PFSK-1 (cell line): ENCODE measurements at regions not wholly inside any gene's neighbourhood (a gene's known extent, or its start where the extent isn't known, plus 50 kb on each side); places are given as distances from the start of the nearest gene placed in this dataset.

Experiments
- POLR2AphosphoS5 ChIP-seq: IDR thresholded peaks from 2 replicates; pipeline ENCODE4 v1.6.1; 2012; ENCODE audit warnings: low read depth, mild to moderate bottlenecking, control low read depth, low read length, moderate library complexity
- TF ChIP-seq, protein P1 (sequence below), 2 experiments: IDR thresholded peaks; 2 replicates each; pipeline versions ENCODE4 v1.6.1 to v1.8.0; 2011 to 2012; ENCODE audit warnings: low read depth in 2 of 2, low read length in 2 of 2, control low read depth in 1 of 2, inconsistent platforms in 1 of 2, mild to moderate bottlenecking in 1 of 2, moderate library complexity in 1 of 2; ENCODE audit not compliant: insufficient read depth in 1 of 2

DNA sequence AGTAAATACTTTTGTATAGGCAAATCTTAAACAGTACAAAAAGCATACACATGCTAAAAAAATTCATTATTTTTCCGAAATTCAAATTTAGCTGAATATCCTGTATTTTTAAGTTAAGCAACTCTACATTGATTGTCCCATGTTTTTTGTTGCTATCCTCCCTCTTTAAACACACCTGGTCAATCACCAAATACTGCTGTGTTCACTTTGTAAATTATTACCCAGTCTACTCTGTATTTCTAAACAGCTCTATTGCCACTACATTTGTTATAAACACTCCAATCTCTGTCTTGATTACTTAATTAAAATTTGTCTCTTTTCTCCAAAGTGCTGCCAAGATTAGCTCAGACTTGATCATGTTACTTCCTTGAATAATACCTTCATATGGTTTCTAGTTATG lies 466.5 kb upstream of the GJE1 start:
- no peak for TF ChIP-seq POLR2AphosphoS5
- TF ChIP-seq, protein P1, sequence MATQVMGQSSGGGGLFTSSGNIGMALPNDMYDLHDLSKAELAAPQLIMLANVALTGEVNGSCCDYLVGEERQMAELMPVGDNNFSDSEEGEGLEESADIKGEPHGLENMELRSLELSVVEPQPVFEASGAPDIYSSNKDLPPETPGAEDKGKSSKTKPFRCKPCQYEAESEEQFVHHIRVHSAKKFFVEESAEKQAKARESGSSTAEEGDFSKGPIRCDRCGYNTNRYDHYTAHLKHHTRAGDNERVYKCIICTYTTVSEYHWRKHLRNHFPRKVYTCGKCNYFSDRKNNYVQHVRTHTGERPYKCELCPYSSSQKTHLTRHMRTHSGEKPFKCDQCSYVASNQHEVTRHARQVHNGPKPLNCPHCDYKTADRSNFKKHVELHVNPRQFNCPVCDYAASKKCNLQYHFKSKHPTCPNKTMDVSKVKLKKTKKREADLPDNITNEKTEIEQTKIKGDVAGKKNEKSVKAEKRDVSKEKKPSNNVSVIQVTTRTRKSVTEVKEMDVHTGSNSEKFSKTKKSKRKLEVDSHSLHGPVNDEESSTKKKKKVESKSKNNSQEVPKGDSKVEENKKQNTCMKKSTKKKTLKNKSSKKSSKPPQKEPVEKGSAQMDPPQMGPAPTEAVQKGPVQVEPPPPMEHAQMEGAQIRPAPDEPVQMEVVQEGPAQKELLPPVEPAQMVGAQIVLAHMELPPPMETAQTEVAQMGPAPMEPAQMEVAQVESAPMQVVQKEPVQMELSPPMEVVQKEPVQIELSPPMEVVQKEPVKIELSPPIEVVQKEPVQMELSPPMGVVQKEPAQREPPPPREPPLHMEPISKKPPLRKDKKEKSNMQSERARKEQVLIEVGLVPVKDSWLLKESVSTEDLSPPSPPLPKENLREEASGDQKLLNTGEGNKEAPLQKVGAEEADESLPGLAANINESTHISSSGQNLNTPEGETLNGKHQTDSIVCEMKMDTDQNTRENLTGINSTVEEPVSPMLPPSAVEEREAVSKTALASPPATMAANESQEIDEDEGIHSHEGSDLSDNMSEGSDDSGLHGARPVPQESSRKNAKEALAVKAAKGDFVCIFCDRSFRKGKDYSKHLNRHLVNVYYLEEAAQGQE (IDR thresholded peaks at IDR 0.05; ENCODE audit: insufficient read depth in 1 of 2, low read depth in 2 of 2, low read length in 2 of 2) = no peak
